CD14-positive monocyte (primary cell): ENCODE measurements at regions not wholly inside any gene's neighbourhood (a gene's known extent, or its start where the extent isn't known, plus 50 kb on each side); places are given as distances from the start of the nearest gene placed in this dataset.

Experiments used
- DNase-seq, 3 donors: peaks; one replicate each; pipeline ENCODE4 v3.0.0-alpha.2; 2011 to 2022
- H2AFZ ChIP-seq: 2 replicates; pipeline ENCODE4 v1.6.0; 2012; ENCODE audit warnings: mild to moderate bottlenecking, low read depth, low read length, inconsistent platforms; ENCODE audit not compliant: insufficient read depth, poor library complexity, severe bottlenecking
- H3K27ac ChIP-seq, 2 donors: 1 replicate in 1 of 2; 2 replicates in 1 of 2; pipeline ENCODE4 v1.5.1; 2012 to 2013; ENCODE audit warnings: low read length in 2 of 2, control low read depth in 1 of 2, inconsistent platforms in 1 of 2, low read depth in 1 of 2, mild to moderate bottlenecking in 1 of 2
- H3K27me3 ChIP-seq, 2 donors: one replicate each; pipeline versions ENCODE4 v1.6.0 to v1.6.1; 2011 to 2013; ENCODE audit warnings: low read length in 2 of 2; ENCODE audit not compliant: control insufficient read depth in 2 of 2, insufficient read depth in 2 of 2
- H3K36me3 ChIP-seq, 2 donors: replicated peaks in 1 of 2; 1 replicate in 1 of 2; 2 replicates in 1 of 2; pipeline versions ENCODE4 v1.5.1 to v1.6.1; 2012 to 2013; ENCODE audit warnings: low read length in 2 of 2, control low read depth in 1 of 2, inconsistent platforms in 1 of 2, mild to moderate bottlenecking in 1 of 2; ENCODE audit not compliant: insufficient read depth in 2 of 2, control insufficient read depth in 1 of 2
- H3K4me1 ChIP-seq, 2 donors: 1 replicate in 1 of 2; 2 replicates in 1 of 2; pipeline versions ENCODE4 v1.5.1 to v1.6.1; 2012 to 2013; ENCODE audit warnings: low read length in 2 of 2, control low read depth in 1 of 2, inconsistent platforms in 1 of 2, mild to moderate bottlenecking in 1 of 2, moderate library complexity in 1 of 2; ENCODE audit not compliant: insufficient read depth in 2 of 2, control insufficient read depth in 1 of 2
- H3K4me2 ChIP-seq: replicated peaks from 2 replicates; pipeline ENCODE3; 2012; ENCODE audit warnings: low read length, moderate library complexity, mild to moderate bottlenecking; ENCODE audit not compliant: poor library complexity, severe bottlenecking; ENCODE audit errors: extremely low read depth
- H3K4me3 ChIP-seq, 3 experiments: fragments of 200-600 bp in 1 of 3; sonication (generic) in 1 of 3; replicated peaks in 1 of 3; 1 replicate in 2 of 3; 2 replicates in 1 of 3; pipeline ENCODE4 v1.5.1; 2011 to 2013; ENCODE audit warnings: low read length in 3 of 3, mild to moderate bottlenecking in 3 of 3, control low read depth in 2 of 3, low read depth in 2 of 3, inconsistent platforms in 1 of 3, moderate library complexity in 1 of 3
- H3K79me2 ChIP-seq: 2 replicates; pipeline ENCODE4 v1.6.0; 2012; ENCODE audit warnings: mild to moderate bottlenecking, control low read depth, inconsistent platforms, low read length, moderate library complexity; ENCODE audit not compliant: insufficient read depth
- H3K9ac ChIP-seq: 2 replicates; pipeline ENCODE4 v1.6.0; 2017; ENCODE audit warnings: low read length, mild to moderate bottlenecking; ENCODE audit not compliant: insufficient read depth, poor library complexity, severe bottlenecking
- H3K9me3 ChIP-seq, 2 donors: replicated peaks in 1 of 2; 1 replicate in 1 of 2; 2 replicates in 1 of 2; pipeline versions ENCODE4 v1.5.1 to v1.6.1; 2012 to 2013; ENCODE audit warnings: low read length in 2 of 2, control low read depth in 1 of 2; ENCODE audit not compliant: control insufficient read depth in 1 of 2, insufficient read depth in 1 of 2
- H4K20me1 ChIP-seq: 2 replicates; pipeline ENCODE4 v1.6.0; 2012; ENCODE audit warnings: mild to moderate bottlenecking, low read length, control low read depth, moderate library complexity; ENCODE audit not compliant: insufficient read depth
- H3K27ac Mint-ChIP-seq, 7 donors: one replicate each; pipeline ENCODE4 v1.8.0; 2020; ENCODE audit warnings: mild to moderate bottlenecking in 7 of 7, mixed read lengths in 7 of 7, moderate library complexity in 6 of 7, inconsistent platforms in 2 of 7
- H3K27me3 Mint-ChIP-seq, 3 donors: one replicate each; pipeline ENCODE4 v1.8.0; 2021 to 2022; ENCODE audit warnings: low read depth in 3 of 3, mild to moderate bottlenecking in 3 of 3, mixed read lengths in 3 of 3, moderate library complexity in 3 of 3, inconsistent platforms in 1 of 3
- H3K36me3 Mint-ChIP-seq, 2 donors: one replicate each; pipeline ENCODE4 v1.8.0; 2020; ENCODE audit warnings: mixed read lengths in 2 of 2, inconsistent platforms in 1 of 2, mild to moderate bottlenecking in 1 of 2
- H3K4me1 Mint-ChIP-seq: one replicate; pipeline ENCODE4 v1.8.0; 2020; ENCODE audit warnings: mild to moderate bottlenecking, mixed read lengths
- H3K4me3 Mint-ChIP-seq, 2 donors: one replicate each; pipeline ENCODE4 v1.8.0; 2020; ENCODE audit warnings: mild to moderate bottlenecking in 2 of 2, mixed read lengths in 2 of 2, moderate library complexity in 1 of 2
- H3K9me3 Mint-ChIP-seq, 7 donors: one replicate each; pipeline ENCODE4 v1.8.0; 2020 to 2022; ENCODE audit warnings: mixed read lengths in 7 of 7, mild to moderate bottlenecking in 6 of 7, moderate library complexity in 6 of 7, inconsistent platforms in 2 of 7
- WGBS: methylation state at CpG from one replicate; pipeline ENCODE4 v1.1.5; 2013; ENCODE audit warnings: missing lambda C conversion rate; ENCODE audit not compliant: insufficient coverage; 5-methylcytosine and 5-hydroxymethylcytosine counted together
- intact Hi-C, 2 donors: fragments of 100-400 bp; cut with micrococcal nuclease; formaldehyde crosslinking; loops; one replicate each; pipeline versions ENCODE4 v1.15.0 to v1.15.1; 2023
- TF ChIP-seq, protein P1 (sequence below): fragments of 200-600 bp; IDR thresholded peaks from one replicate; pipeline ENCODE4 v1.8.0; 2022; ENCODE audit warnings: antibody characterized with exemption, mild to moderate bottlenecking

DNA sequence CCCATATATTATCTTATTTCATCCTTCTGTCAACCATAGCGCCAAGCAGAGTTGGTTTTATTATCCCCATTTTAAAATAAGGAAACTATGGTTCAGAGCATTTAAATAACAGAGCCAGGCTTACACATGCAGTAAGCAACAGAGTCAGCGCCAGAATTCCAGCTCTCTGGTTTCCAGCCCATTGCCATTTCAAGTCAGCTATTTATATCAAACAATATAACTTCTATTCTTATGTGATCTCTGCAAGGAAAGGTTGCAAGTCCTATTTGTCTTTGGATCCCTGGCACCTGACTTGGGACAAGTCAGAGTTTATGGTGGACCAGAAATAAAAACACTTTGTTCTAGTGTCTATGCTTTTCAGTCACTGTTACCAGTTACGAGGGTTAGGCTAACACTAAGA, 174.1 kb upstream of the EEA1 start:
- no peak for DNase-seq
- H3K9me3 Mint-ChIP-seq, result peaks cover 0 to 1% (median 0%) of the 10 kb centered on the region in 7 donors
- no peak overlapping the region for H3K4me3 Mint-ChIP-seq
- intact Hi-C loops, result no loop called here
- TF ChIP-seq, protein P1, sequence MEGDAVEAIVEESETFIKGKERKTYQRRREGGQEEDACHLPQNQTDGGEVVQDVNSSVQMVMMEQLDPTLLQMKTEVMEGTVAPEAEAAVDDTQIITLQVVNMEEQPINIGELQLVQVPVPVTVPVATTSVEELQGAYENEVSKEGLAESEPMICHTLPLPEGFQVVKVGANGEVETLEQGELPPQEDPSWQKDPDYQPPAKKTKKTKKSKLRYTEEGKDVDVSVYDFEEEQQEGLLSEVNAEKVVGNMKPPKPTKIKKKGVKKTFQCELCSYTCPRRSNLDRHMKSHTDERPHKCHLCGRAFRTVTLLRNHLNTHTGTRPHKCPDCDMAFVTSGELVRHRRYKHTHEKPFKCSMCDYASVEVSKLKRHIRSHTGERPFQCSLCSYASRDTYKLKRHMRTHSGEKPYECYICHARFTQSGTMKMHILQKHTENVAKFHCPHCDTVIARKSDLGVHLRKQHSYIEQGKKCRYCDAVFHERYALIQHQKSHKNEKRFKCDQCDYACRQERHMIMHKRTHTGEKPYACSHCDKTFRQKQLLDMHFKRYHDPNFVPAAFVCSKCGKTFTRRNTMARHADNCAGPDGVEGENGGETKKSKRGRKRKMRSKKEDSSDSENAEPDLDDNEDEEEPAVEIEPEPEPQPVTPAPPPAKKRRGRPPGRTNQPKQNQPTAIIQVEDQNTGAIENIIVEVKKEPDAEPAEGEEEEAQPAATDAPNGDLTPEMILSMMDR, result no peak
- H3K4me1 ChIP-seq, result peaks cover 5% of the 10 kb centered on the region in 2 donors
- H3K9me3 ChIP-seq, result no peaks in the 10 kb centered on the region
- no peak overlapping the region for H3K27ac ChIP-seq
- no peaks in the 10 kb centered on the region for H3K36me3 Mint-ChIP-seq
- no peak overlapping the region for H3K27ac Mint-ChIP-seq
- peaks cover 0 to 2% (median 0%) of the 10 kb centered on the region in 3 donors for H3K27me3 Mint-ChIP-seq
- H3K27me3 ChIP-seq, result no peaks in the 10 kb centered on the region
- H3K79me2 ChIP-seq, result no peaks in the 10 kb centered on the region
- H3K36me3 ChIP-seq, result no peaks in the 10 kb centered on the region
- WGBS, result no CpG with 5 or more reads among the region's 3 CpGs
- H3K4me1 Mint-ChIP-seq, result peaks cover 3% of the 10 kb centered on the region
- H3K4me2 ChIP-seq, result no peak overlapping the region
- H4K20me1 ChIP-seq, result no peaks in the 10 kb centered on the region
- H3K9ac ChIP-seq, result no peak overlapping the region
- no peak overlapping the region for H2AFZ ChIP-seq
- H3K4me3 ChIP-seq, result no peak overlapping the region

DNA sequence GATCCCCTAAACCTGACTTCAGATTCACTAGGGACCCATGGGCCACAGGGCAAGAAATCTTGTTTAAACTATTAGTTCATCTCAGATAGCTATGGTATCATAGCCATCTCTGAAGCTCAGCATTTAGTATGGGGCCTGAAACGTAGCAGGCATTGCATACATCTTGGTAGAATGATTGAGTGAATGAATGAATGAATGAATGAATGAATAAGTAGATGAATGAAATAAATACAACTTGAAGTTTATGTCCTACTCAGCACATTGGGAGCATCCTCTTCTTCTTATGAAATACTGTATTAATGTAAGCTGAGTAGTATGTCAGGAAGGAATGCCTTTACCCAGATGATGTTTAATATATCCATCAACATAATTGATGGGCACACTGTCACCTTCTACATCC, 175.4 kb upstream of the EEA1 start:
- H3K36me3 ChIP-seq, result no peaks in the 10 kb centered on the region

More for the DNA sequence above, 175.4 kb upstream of the EEA1 start:
- Histone ChIP-seq H3K4me1 (no peaks in the 10 kb centered on the region), H3K79me2 (no peaks in the 10 kb centered on the region), H3K27ac (no peak overlapping the region), H3K27me3 (no peaks in the 10 kb centered on the region), H2AFZ (no peak overlapping the region), H3K9me3 (no peaks in the 10 kb centered on the region), H3K9ac (no peak overlapping the region), H3K4me3 (no peak overlapping the region), H3K4me2 (no peak overlapping the region), H4K20me1 (no peaks in the 10 kb centered on the region)
- no peaks in the 10 kb centered on the region for H3K4me1 Mint-ChIP-seq
- intact Hi-C loops, result no loop called here
- peaks cover 0 to 3% (median 0%) of the 10 kb centered on the region in 3 donors for H3K27me3 Mint-ChIP-seq
- no peak overlapping the region for H3K4me3 Mint-ChIP-seq
- peaks cover 0 to 1% (median 0%) of the 10 kb centered on the region in 7 donors for H3K9me3 Mint-ChIP-seq
- no peaks in the 10 kb centered on the region for H3K36me3 Mint-ChIP-seq
- no peak overlapping the region for H3K27ac Mint-ChIP-seq
- no peak for DNase-seq
- TF ChIP-seq, protein P1, result no peak
- no CpG with 5 or more reads among the region's 1 CpG for WGBS
